ENCODE measurements at regions not wholly inside any gene's neighbourhood (a gene's known extent, or its start where the extent isn't known, plus 50 kb on each side); places are given as distances from the start of the nearest gene placed in this dataset.

GRCh38 chr1:65063025-65063424, 85.0 kb upstream of the AK4 start:
- no peak for TF ChIP-seq EP300 (IDR thresholded peaks at IDR 0.05; ENCODE audit: borderline replicate concordance in 1 of 2, low read depth in 1 of 2, low read length in 1 of 2)
- no peak for TF ChIP-seq MAX (IDR thresholded peaks at IDR 0.05; ENCODE audit: low read depth)
- peak; percentile 18; the same call in 1 of the 2 replicates for TF ChIP-seq CTCF (IDR thresholded peaks at IDR 0.05)
- TF ChIP-seq POLR2AphosphoS5 (IDR thresholded peaks at IDR 0.05; ENCODE audit: low read depth, low read length), result no peak
- TF ChIP-seq SIN3A (IDR thresholded peaks at IDR 0.05; ENCODE audit: borderline replicate concordance, low read depth, low read length), result no peak
- no peak for TF ChIP-seq USF2 (IDR thresholded peaks at IDR 0.05; ENCODE audit: borderline replicate concordance, low read depth, low read length)
- TF ChIP-seq TCF12 (IDR thresholded peaks at IDR 0.05), result no peak
